GM12873 (cell line): ENCODE measurements at regions not wholly inside any gene's neighbourhood (a gene's known extent, or its start where the extent isn't known, plus 50 kb on each side); places are given as distances from the start of the nearest gene placed in this dataset.

Experiments used
- CTCF ChIP-seq: IDR thresholded peaks from 2 replicates; pipeline ENCODE4 v1.5.1; 2012; ENCODE audit warnings: low read depth, mild to moderate bottlenecking, moderate library complexity, low read length, control low read depth; ENCODE audit not compliant: insufficient read depth; ENCODE audit errors: missing control alignments

GRCh38 chr2:194723446-194723845 is 933.6 kb upstream of the SLC39A10 start:
- no peak for TF ChIP-seq CTCF

- TF ChIP-seq CTCF: no peak
Observed at GRCh38 chr2:194721227-194721626, 935.8 kb upstream of the SLC39A10 start.

GRCh38 chr2:194720462-194720861 is 936.6 kb upstream of the SLC39A10 start:
- TF ChIP-seq CTCF: no peak

- TF ChIP-seq CTCF: no peak
Observed at GRCh38 chr2:194718881-194719280, 938.1 kb upstream of the SLC39A10 start.

GRCh38 chr2:194714541-194714940 is 942.5 kb upstream of the SLC39A10 start:
- no peak for TF ChIP-seq CTCF

GRCh38 chr2:194709840-194710239 is 947.2 kb upstream of the SLC39A10 start:
- TF ChIP-seq CTCF: no peak

- no peak for TF ChIP-seq CTCF
Observed at GRCh38 chr2:194706179-194706578, 950.8 kb upstream of the SLC39A10 start.
